ENCODE measurements at regions not wholly inside any gene's neighbourhood (a gene's known extent, or its start where the extent isn't known, plus 50 kb on each side); places are given as distances from the start of the nearest gene placed in this dataset.
"Not testable (repeated sequence)": the region's sequence is repeated elsewhere in the genome, so short reads cannot be mapped to it uniquely, and the experiment has no call there.

DNA sequence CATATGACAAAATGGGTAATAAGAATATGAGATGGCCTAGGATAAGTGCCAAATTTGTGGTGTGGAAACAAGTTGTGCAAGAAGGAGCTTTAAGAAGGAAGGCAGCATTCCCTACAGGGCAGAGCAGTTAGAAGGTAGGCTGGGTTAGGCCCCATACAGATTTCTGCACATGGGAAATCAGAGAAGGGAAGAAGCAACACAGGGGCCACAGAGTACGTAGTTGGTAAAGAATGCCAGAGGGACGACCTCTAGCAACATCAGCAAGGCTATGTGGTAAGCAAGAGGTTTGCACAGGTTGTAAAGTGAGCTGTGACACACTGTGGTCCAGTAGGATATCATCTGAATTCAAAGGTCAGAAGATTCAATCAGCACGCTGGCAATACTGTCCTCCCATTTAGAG, 765.6 kb upstream of the B3GALT2 start:
- no peak for DNase-seq
- in situ Hi-C loops (cut with HindIII; ENCODE audit: low pct_ligation_motif_present, low pct_unique_long_range_greater_than_20kb, low sequenced_read_pairs): no loop called here

- in situ Hi-C loops (cut with HindIII; ENCODE audit: low pct_ligation_motif_present, low pct_unique_long_range_greater_than_20kb, low sequenced_read_pairs): no loop called here
- no peak for DNase-seq
Measured at GRCh38 chr1:193944454-193944853, 758.0 kb upstream of the B3GALT2 start.

GRCh38 chr1:193940176-193940575, 753.8 kb upstream of the B3GALT2 start:
- in situ Hi-C loops (cut with HindIII; ENCODE audit: low pct_ligation_motif_present, low pct_unique_long_range_greater_than_20kb, low sequenced_read_pairs): no loop called here
- DNase-seq: no peak

DNA sequence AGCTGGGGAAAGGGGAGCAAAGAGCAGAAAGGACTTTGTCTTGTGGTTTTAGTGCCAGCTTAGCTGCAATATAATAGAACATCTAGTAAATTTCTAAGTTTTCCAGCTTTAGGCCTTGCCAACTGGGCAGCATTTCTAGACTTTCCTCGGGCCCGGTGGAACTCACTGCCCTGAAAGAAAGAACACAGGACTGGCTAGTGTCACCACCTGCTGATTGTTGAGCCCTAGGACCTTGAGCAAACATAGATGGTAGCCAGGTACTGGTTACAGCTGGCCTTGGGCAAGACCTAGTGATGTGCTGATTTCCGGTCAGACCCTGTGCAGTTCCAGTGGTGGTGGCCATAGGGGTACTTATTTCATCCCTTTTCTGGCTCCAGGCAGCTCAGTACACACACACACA, 753.2 kb upstream of the B3GALT2 start:
- DNase-seq: no peak
- in situ Hi-C loops (cut with HindIII; ENCODE audit: low pct_ligation_motif_present, low pct_unique_long_range_greater_than_20kb, low sequenced_read_pairs): no loop called here

DNA sequence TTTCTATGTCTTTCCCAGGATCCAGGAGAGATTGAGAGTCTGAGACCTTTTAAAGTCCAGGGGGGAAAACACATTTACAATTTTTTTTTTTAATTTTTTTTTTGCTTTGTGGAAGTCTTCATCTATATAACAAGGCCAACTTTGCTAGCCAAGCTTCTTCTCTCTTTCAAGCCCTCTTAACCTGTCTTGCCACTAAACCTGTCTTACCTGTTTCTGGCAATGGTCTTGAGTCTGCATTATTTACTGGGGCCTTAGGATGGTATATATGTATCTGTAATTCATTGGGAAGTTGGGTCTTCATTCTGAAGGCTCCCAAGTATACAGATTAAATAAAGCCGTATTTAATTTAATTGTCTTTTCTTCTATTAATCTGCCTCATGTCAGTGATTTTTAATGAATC, 750.9 kb upstream of the B3GALT2 start:
- in situ Hi-C loops (cut with HindIII; ENCODE audit: low pct_ligation_motif_present, low pct_unique_long_range_greater_than_20kb, low sequenced_read_pairs): no loop called here
- no peak for DNase-seq

DNA sequence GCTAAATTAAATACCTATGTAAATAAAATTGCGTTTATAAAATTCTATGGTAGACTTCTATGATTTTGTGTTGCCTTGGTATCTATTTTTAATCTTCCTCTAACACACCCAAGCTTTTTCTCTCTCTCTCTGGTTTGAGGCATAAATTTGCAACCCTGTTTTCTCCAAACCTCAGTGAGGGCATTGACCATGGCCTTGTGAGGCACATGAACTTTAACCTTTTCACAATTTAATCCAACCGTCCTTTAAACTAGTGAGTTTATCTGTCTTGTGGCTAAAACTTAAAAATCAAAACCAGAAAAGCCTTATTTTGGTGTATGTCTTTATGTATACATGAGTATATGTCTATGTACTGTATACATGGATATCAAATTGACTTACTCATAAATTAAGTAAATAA, 746.6 kb upstream of the B3GALT2 start:
- in situ Hi-C loops (cut with HindIII; ENCODE audit: low pct_ligation_motif_present, low pct_unique_long_range_greater_than_20kb, low sequenced_read_pairs): no loop called here
- no peak for DNase-seq

DNA sequence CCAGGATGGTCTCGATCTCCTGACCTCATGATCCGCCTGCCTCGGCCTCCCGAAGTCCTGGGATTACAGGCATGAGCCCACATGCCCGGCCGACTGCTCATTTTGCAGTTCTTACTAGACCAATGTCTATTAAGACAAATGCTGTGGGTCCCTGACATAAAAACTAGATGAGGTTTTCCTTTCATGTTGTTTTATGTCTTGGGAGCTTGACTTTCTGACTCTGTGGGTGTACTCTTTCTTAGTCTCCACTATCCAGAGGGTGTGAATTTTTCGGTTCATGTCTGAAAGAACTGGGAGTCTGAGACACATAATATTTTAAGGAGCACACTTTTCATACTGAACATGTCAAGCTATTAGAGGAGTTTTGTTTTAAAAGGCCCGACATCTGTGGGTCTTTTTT, 744.9 kb upstream of the B3GALT2 start:
- in situ Hi-C loops (cut with HindIII; ENCODE audit: low pct_ligation_motif_present, low pct_unique_long_range_greater_than_20kb, low sequenced_read_pairs): no loop called here
- no peak for DNase-seq

GRCh38 chr1:193929374-193930033, 743.1 kb upstream of the B3GALT2 start:
- no peak for DNase-seq
- in situ Hi-C loops (cut with HindIII; ENCODE audit: low pct_ligation_motif_present, low pct_unique_long_range_greater_than_20kb, low sequenced_read_pairs): no loop called here

- in situ Hi-C loops (cut with HindIII; ENCODE audit: low pct_ligation_motif_present, low pct_unique_long_range_greater_than_20kb, low sequenced_read_pairs): no loop called here
- DNase-seq: peak; percentile 5
Measured at GRCh38 chr1:193927550-193927949, 741.1 kb upstream of the B3GALT2 start.

- in situ Hi-C loops (cut with HindIII; ENCODE audit: low pct_ligation_motif_present, low pct_unique_long_range_greater_than_20kb, low sequenced_read_pairs): no loop called here
- DNase-seq: no peak
Measured at GRCh38 chr1:193926956-193927355, 740.5 kb upstream of the B3GALT2 start.

DNA sequence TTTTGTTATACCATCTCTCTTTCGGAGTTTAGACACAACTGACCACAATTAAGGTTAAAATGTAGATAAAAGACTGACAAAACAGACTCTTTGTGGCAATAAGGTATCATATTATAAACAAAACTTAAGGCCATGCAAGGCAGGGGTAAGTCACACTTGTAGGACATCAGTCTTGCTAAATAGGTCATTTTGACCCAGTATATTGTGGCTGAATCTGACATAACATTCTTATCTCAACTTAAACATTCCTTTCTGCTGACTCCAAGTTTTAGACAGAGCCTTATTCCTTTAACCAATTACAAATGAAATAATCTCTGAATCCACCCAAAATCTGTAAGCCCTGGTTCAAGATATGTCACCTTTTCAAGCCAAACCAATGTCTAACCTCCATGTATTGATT, 733.4 kb upstream of the B3GALT2 start:
- in situ Hi-C loops (cut with HindIII; ENCODE audit: low pct_ligation_motif_present, low pct_unique_long_range_greater_than_20kb, low sequenced_read_pairs): no loop called here
- no peak for DNase-seq

GRCh38 chr1:193916452-193916851, 730.0 kb upstream of the B3GALT2 start:
- DNase-seq: no peak
- in situ Hi-C loops (cut with HindIII; ENCODE audit: low pct_ligation_motif_present, low pct_unique_long_range_greater_than_20kb, low sequenced_read_pairs): no loop called here

GRCh38 chr1:193914871-193915270, 728.5 kb upstream of the B3GALT2 start:
- DNase-seq: no peak
- in situ Hi-C loops (cut with HindIII; ENCODE audit: low pct_ligation_motif_present, low pct_unique_long_range_greater_than_20kb, low sequenced_read_pairs): no loop called here

- in situ Hi-C loops (cut with HindIII; ENCODE audit: low pct_ligation_motif_present, low pct_unique_long_range_greater_than_20kb, low sequenced_read_pairs): no loop called here
- DNase-seq: no peak
Measured at GRCh38 chr1:193909406-193910082, 723.1 kb upstream of the B3GALT2 start.

- DNase-seq: no peak
- in situ Hi-C loops (cut with HindIII; ENCODE audit: low pct_ligation_motif_present, low pct_unique_long_range_greater_than_20kb, low sequenced_read_pairs): no loop called here
Measured at GRCh38 chr1:193905288-193906085, 719.1 kb upstream of the B3GALT2 start.

DNA sequence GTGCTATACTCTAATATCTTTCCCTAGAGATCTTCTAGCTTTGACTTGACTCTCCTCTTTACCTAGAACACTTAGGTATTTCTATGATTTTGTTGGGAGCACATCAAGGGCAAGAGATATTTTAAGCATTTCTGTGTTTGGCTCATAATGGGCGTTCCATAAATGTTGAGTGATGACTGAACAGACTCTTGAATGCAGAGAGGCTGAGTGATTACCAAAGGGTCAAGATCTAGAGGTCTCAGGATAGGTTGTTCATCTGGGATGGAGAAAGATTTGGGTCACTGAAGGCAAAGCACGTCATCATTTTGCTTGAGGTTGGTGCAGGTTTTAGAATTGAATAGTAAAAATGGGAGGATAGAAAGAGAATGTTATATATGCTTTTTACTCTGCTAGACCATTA, 705.4 kb upstream of the B3GALT2 start:
- no peak for DNase-seq
- in situ Hi-C loops (cut with HindIII; ENCODE audit: low pct_ligation_motif_present, low pct_unique_long_range_greater_than_20kb, low sequenced_read_pairs): no loop called here

DNA sequence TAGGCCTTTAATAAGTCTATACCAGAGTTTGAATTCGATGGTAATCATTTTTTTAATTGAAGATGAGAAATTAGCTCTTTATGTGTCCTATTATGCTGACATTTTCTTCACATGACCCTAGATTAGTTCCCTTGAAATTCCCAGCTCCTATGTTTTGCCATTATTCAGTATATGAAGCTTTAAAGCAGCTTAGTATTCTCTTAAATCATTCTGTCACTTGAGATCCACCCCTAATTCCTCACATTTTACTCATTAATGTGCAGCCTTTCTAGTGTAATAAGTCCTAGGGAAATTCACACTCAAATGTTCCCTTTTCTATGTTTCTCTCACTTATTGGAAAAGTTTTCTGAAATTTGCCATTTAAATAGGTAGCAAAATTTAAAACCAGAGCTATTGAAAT, 704.5 kb upstream of the B3GALT2 start:
- in situ Hi-C loops (cut with HindIII; ENCODE audit: low pct_ligation_motif_present, low pct_unique_long_range_greater_than_20kb, low sequenced_read_pairs): no loop called here
- no peak for DNase-seq

- in situ Hi-C loops (cut with HindIII; ENCODE audit: low pct_ligation_motif_present, low pct_unique_long_range_greater_than_20kb, low sequenced_read_pairs): no loop called here
- no peak for DNase-seq
Measured at GRCh38 chr1:193884848-193885558, 698.6 kb upstream of the B3GALT2 start.

DNA sequence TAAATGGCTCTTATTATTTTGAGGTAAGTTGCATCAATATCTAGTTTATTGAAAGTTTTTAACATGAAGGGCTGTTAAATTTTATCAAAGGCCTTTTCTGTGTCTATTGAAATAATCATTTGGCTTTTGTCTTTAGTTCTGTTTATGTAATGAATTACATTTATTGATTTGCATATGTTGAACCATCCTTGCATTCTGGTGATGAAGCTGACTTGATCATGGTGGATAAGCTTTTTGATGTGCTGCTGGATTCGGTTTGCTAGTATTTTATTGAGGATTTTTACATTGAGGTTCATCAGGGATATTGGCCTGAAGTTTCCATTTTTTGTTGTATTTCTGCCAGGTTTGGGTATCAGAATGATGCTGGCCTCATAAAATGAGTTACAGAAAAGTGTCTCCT, 691.5 kb upstream of the B3GALT2 start:
- in situ Hi-C loops (cut with HindIII; ENCODE audit: low pct_ligation_motif_present, low pct_unique_long_range_greater_than_20kb, low sequenced_read_pairs); DNase-seq: not testable (repeated sequence)
